D721Med (cell line): ENCODE measurements at regions not wholly inside any gene's neighbourhood (a gene's known extent, or its start where the extent isn't known, plus 50 kb on each side); places are given as distances from the start of the nearest gene placed in this dataset.

ENCODE experiments used
- DNase-seq: peaks from one replicate; pipeline ENCODE4 v3.0.0; 2011; ENCODE audit warnings: low spot score; ENCODE audit not compliant: insufficient read length
- FAIRE-seq: peaks from 2 replicates; lab custom pipeline; 2011; peaks lifted over from hg19 to GRCh38; lab: Jason Lieb, UNC
- TF ChIP-seq, protein P1 (sequence below): IDR thresholded peaks from 2 replicates; pipeline ENCODE4 v1.5.1; 2012; ENCODE audit warnings: mild to moderate bottlenecking, control low read depth; ENCODE audit not compliant: insufficient read depth; ENCODE audit errors: missing control alignments

DNA sequence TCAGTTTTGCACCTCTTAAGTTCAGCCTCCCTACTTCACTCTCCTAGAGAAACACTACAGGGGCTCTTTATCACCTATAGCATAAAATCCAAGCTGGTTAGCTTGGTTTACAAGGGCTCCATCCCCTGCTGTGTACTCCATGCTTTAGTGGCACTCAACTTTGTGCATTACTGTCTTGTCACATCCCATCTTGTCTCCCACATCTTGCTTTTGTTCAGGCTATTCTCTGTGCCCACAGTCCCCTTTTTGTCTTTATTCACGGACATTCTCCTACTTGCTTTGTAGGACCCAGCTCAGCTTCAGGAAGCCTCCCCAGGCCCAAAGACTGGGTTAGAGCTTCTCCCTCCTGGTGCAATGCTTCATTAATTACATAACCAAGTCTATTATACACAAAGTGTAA is 107.9 kb upstream of the SPACA1 start:
- DNase-seq: no peak
- TF ChIP-seq, protein P1, sequence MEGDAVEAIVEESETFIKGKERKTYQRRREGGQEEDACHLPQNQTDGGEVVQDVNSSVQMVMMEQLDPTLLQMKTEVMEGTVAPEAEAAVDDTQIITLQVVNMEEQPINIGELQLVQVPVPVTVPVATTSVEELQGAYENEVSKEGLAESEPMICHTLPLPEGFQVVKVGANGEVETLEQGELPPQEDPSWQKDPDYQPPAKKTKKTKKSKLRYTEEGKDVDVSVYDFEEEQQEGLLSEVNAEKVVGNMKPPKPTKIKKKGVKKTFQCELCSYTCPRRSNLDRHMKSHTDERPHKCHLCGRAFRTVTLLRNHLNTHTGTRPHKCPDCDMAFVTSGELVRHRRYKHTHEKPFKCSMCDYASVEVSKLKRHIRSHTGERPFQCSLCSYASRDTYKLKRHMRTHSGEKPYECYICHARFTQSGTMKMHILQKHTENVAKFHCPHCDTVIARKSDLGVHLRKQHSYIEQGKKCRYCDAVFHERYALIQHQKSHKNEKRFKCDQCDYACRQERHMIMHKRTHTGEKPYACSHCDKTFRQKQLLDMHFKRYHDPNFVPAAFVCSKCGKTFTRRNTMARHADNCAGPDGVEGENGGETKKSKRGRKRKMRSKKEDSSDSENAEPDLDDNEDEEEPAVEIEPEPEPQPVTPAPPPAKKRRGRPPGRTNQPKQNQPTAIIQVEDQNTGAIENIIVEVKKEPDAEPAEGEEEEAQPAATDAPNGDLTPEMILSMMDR: no peak
- FAIRE-seq: no peak

DNA sequence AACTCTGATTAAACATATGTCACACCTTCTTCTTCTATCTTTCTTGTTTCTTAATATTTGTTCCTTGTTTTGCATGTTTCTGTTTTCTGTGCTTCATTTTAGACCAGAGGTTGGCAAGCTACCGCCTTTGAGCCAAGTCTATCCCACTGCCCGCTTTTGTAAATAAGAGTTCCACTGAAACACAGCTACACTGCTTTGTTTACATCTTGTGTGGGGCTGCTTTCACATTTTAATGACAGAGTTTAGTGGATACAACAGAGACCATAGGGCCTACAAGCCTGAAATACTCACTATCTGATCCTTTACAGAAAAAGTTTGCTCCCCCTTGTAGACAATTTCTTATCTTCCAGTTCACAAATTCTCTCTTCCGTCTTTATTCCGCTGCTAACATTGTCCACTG is 109.4 kb upstream of the SPACA1 start:
- FAIRE-seq: no peak
- no peak for DNase-seq
- TF ChIP-seq, protein P1: no peak

DNA sequence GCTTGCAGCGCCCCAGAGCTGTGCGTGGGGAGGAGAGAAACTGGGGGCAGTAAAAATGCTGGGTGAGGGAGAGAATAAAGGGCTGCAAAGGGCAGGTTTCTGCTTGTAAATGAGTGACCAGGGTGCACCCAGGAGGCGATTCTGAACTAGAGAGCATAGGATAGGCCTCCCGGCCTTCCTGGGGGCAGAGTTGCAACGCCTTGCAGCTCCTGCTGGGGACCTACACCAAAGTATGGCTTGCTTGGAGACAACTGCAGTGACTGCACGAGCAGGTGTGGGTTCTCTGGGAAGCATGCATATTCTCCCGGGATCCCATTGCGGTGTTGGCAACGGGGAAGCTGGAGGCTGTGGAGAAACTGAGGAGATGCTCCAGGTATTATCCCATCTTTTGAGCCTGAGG is 111.6 kb upstream of the SPACA1 start:
- DNase-seq: no peak
- FAIRE-seq: no peak
- TF ChIP-seq, protein P1: no peak

DNA sequence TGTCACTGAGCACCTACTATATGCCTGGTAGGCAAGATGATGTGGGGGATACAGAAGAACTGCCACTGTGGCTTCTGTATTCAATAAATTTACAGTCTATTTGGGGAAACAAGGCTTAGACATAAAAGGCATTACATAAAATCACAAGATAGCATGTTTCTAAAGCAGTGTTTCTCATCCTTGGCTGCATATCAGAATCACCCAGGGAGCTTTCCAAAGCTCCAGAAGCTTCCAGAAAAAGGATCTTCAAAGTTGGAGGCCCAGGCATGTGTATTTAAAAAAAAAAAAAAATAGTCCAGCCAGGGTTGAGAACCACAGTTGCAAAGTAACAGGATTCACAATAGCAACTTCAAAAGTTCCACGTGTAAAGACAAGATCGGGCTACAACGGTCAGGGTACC is 112.4 kb upstream of the SPACA1 start:
- TF ChIP-seq, protein P1: no peak

DNA sequence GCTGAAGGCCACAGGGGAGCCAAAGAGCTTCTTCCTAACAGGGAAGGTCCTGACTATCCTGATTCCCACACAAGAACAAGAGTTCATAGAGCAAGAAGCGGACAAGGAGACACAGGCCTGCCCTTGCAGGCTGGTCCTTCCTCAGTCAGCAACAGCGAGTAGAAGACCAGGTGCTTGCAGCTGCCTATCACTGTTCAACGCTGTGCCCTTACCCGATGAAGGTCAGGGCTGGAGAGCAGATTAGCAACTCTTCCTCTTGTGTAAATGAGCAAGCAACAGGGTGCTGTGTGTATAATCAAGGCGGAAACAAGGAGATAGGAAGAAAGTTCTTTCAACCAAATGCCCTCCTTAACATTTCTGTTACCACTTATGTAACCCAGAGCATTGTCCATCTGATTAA is 115.3 kb upstream of the SPACA1 start:
- DNase-seq: no peak
- TF ChIP-seq, protein P1: no peak
- FAIRE-seq: no peak

More for the DNA sequence above, 112.4 kb upstream of the SPACA1 start:
- FAIRE-seq (no peak), DNase-seq (no peak)

DNA sequence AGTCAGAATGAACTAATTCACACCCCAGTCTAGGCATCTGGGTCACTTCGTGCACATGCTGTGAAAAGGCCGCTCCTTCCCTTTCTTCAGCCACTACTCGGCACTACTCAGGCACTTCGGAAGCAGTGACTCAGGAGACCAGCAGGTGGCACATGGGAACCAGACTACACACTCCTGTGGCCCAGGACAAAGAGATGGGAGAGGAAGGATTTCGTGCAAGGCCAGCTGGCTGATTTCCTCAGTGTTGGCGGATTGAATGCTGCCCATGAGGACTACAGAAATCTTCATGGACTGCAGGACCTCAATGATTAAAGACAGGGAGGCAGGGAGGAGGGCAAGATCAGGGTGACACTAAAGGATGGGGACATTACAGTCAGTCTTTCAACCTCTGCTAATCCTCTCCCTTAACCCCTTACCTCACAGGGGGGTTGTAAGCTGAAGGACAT is 117.8 kb upstream of the SPACA1 start:
- TF ChIP-seq, protein P1: peak; percentile 97
- FAIRE-seq: peak; percentile 61
- DNase-seq: peak; percentile 43

DNA sequence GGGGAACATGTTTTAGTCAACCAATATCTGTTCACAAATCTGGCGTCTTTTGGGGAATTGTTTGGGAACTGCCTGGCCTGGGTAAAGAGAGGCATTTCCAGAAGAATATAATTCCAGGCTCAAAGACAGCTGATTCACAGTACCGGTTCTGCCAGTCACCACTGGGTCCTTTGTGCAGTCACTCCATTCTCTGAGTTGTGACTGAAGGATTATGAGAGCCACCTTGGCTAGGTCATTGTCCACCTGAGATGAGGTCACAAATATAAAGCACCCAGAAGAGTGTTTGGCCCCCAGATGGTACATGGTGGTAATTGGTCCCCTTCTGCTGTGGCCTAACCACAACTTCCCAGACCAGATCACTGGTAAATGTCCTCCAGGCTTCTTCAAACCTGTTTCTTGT is 121.0 kb upstream of the SPACA1 start:
- TF ChIP-seq, protein P1: no peak
- DNase-seq: no peak
- FAIRE-seq: no peak
